Suprapubic skin (tissue), 4 donors: ENCODE measurements at regions not wholly inside any gene's neighbourhood (a gene's known extent, or its start where the extent isn't known, plus 50 kb on each side); places are given as distances from the start of the nearest gene placed in this dataset.

Experiments
- CTCF ChIP-seq, 2 donors: fragments of 200-600 bp in 1 of 2; fragments of 450-650 bp in 1 of 2; sonication (generic) in 1 of 2; IDR thresholded peaks; one replicate each; pipeline ENCODE4 v1.5.1; 2016 to 2019; ENCODE audit warnings: antibody characterized with exemption in 2 of 2, mild to moderate bottlenecking in 1 of 2, moderate library complexity in 1 of 2
- EP300 ChIP-seq: sonication (generic); formaldehyde crosslinking; IDR thresholded peaks from one replicate; pipeline ENCODE4 v1.6.1; 2017; ENCODE audit warnings: antibody characterized with exemption
- POLR2A ChIP-seq, 2 donors: fragments of 450-650 bp; IDR thresholded peaks; one replicate each; pipeline ENCODE4 v1.6.1; 2017; ENCODE audit warnings: antibody characterized with exemption in 2 of 2, mild to moderate bottlenecking in 2 of 2, moderate library complexity in 2 of 2
- POLR2AphosphoS5 ChIP-seq, 3 donors: sonication (generic); formaldehyde crosslinking; IDR thresholded peaks; one replicate each; pipeline ENCODE4 v1.6.1; 2017; ENCODE audit warnings: antibody characterized with exemption in 3 of 3

GRCh38 chr11:91840640-91841240 is 383.9 kb upstream of the FAT3 start:
- TF ChIP-seq POLR2AphosphoS5 (IDR thresholded peaks at IDR 0.05), result no peak
- no peak for TF ChIP-seq EP300
- TF ChIP-seq CTCF (IDR thresholded peaks at IDR 0.05), result no peak
- TF ChIP-seq POLR2A (IDR thresholded peaks at IDR 0.05), result no peak
